ENCODE measurements at regions not wholly inside any gene's neighbourhood (a gene's known extent, or its start where the extent isn't known, plus 50 kb on each side); places are given as distances from the start of the nearest gene placed in this dataset.
A peak's percentile ranks its signal among the peaks of the same experiment; 100 is the strongest.

- DNase-seq = no peak
Observed at GRCh38 chr12:31866523-31866922, 92.7 kb upstream of the RESF1 start.

- no peak for DNase-seq
Observed at GRCh38 chr12:31865023-31865422, 94.2 kb upstream of the RESF1 start.

- no peak for DNase-seq
Observed at GRCh38 chr12:31861360-31861759, 97.9 kb upstream of the RESF1 start.

GRCh38 chr12:31860401-31860800 is 98.8 kb upstream of the RESF1 start:
- DNase-seq = no peak

- DNase-seq = no peak
Observed at GRCh38 chr12:31859232-31859977, 99.8 kb upstream of the RESF1 start.

- DNase-seq = no peak
Observed at GRCh38 chr12:31855427-31855826, 103.8 kb upstream of the RESF1 start.

- DNase-seq = no peak
Observed at GRCh38 chr12:31853977-31854376, 105.2 kb upstream of the RESF1 start.

GRCh38 chr12:31853520-31853919 is 105.7 kb upstream of the RESF1 start:
- peak; percentile 12 for DNase-seq

- no peak for DNase-seq
Observed at GRCh38 chr12:31850268-31850667, 108.9 kb upstream of the RESF1 start.

GRCh38 chr12:31849090-31849687 is 110.0 kb upstream of the RESF1 start:
- DNase-seq = peak; percentile 45

- DNase-seq = no peak
Observed at GRCh38 chr12:31846405-31846804, 112.8 kb upstream of the RESF1 start.

- peak; percentile 70 for DNase-seq
Observed at GRCh38 chr12:31845613-31846322, 113.4 kb upstream of the RESF1 start.

GRCh38 chr12:31843398-31844095 is 114.7 kb upstream of the AMN1 start:
- no peak for DNase-seq

GRCh38 chr12:31837913-31838312 is 109.1 kb upstream of the AMN1 start:
- no peak for DNase-seq

GRCh38 chr12:31835276-31835882 is 106.6 kb upstream of the AMN1 start:
- no peak for DNase-seq

GRCh38 chr12:31834150-31834549 is 105.3 kb upstream of the AMN1 start:
- no peak for DNase-seq

GRCh38 chr12:31832740-31833729 is 104.2 kb upstream of the AMN1 start:
- no peak for DNase-seq

- no peak for DNase-seq
Observed at GRCh38 chr12:31828071-31828470, 99.2 kb upstream of the AMN1 start.

- no peak for DNase-seq
Observed at GRCh38 chr12:31822761-31823160, 93.9 kb upstream of the AMN1 start.

- no peak for DNase-seq
Observed at GRCh38 chr12:31821484-31821883, 92.7 kb upstream of the AMN1 start.

GRCh38 chr12:31820832-31821231 is 92.0 kb upstream of the AMN1 start:
- DNase-seq = no peak

GRCh38 chr12:31819427-31819826 is 90.6 kb upstream of the AMN1 start:
- peak; percentile 14 for DNase-seq

Data from NCI-H226 (cell line).